Brain microvascular endothelial cell (primary cell): ENCODE measurements at regions not wholly inside any gene's neighbourhood (a gene's known extent, or its start where the extent isn't known, plus 50 kb on each side); places are given as distances from the start of the nearest gene placed in this dataset.
"Not testable (repeated sequence)": the region's sequence is repeated elsewhere in the genome, so short reads cannot be mapped to it uniquely, and the experiment has no call there.

Experiments
- DNase-seq: peaks from one replicate; pipeline ENCODE4 v3.0.0-alpha.2; 2020
- H3K27ac ChIP-seq: fragments of 250-450 bp; sonication (Bioruptor Pico); 2 replicates; pipeline ENCODE4 v1.5.1; 2020; ENCODE audit warnings: mild to moderate bottlenecking, moderate library complexity
- H3K27me3 ChIP-seq: fragments of 250-450 bp; sonication (Bioruptor Pico); replicated peaks from 2 replicates; pipeline ENCODE4 v1.5.1; 2020; ENCODE audit warnings: mild to moderate bottlenecking
- H3K36me3 ChIP-seq: fragments of 250-450 bp; sonication (Bioruptor Pico); replicated peaks from 2 replicates; pipeline ENCODE4 v1.5.1; 2020; ENCODE audit warnings: mild to moderate bottlenecking
- H3K4me3 ChIP-seq: 2 replicates; pipeline ENCODE4 v1.5.1; 2011; ENCODE audit warnings: low read depth, mild to moderate bottlenecking, control low read depth, low read length, moderate library complexity
- in situ Hi-C: cut with HindIII; loops from 2 replicates; pipeline ENCODE4 v1.10.0; 2017; ENCODE audit warnings: low sequenced_read_pairs, low pct_ligation_motif_present
- TF ChIP-seq, protein P1 (sequence below): IDR thresholded peaks from 2 replicates; pipeline ENCODE4 v1.5.1; 2011; ENCODE audit warnings: low read depth, mild to moderate bottlenecking, moderate library complexity, low read length, control low read depth, inconsistent platforms; ENCODE audit errors: missing control alignments

DNA sequence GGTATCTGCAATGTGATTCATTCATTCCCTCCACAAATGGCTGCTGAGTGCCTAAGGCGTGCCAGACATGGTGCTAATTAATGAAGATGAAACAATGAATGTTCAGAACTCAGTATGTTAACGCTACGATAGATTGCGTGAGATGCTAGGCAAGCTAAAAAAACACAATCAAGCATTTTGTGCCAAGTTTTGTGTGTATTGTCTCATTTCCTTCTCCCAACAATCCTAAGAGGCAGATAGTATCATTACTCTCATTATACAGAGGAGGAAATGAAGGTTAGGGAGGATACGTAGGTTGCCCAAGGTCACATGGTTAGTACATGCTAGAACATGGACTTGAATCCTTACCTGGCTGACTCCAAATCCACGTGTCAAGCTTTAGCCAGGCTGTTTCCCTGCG is 264.4 kb downstream of the EFCAB11 start:
- Histone ChIP-seq H3K27ac (no peak overlapping the region), H3K4me3 (no peak overlapping the region), H3K27me3 (no peaks in the 10 kb centered on the region), H3K36me3 (no peaks in the 10 kb centered on the region)
- DNase-seq: no peak
- in situ Hi-C loops: no loop called here
- TF ChIP-seq, protein P1, sequence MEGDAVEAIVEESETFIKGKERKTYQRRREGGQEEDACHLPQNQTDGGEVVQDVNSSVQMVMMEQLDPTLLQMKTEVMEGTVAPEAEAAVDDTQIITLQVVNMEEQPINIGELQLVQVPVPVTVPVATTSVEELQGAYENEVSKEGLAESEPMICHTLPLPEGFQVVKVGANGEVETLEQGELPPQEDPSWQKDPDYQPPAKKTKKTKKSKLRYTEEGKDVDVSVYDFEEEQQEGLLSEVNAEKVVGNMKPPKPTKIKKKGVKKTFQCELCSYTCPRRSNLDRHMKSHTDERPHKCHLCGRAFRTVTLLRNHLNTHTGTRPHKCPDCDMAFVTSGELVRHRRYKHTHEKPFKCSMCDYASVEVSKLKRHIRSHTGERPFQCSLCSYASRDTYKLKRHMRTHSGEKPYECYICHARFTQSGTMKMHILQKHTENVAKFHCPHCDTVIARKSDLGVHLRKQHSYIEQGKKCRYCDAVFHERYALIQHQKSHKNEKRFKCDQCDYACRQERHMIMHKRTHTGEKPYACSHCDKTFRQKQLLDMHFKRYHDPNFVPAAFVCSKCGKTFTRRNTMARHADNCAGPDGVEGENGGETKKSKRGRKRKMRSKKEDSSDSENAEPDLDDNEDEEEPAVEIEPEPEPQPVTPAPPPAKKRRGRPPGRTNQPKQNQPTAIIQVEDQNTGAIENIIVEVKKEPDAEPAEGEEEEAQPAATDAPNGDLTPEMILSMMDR: no peak

DNA sequence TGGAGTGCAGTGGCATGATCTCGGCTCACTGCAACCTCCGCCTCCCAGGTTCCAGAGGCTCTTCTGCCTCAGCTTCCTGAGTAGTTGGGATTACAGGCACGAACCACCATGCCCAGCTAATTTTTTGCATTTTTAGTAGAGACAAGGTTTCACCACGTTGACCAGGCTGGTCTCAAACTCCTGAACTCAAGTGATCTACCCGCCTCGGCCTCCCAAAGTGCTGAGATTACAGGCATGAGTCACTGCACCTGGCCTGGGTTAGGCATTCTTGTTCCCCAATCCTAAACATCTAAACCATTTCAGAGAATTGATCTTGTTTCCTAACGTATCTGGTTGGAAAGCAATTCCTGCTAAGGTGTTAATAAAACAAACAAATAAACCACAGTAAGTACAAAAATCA is 264.8 kb downstream of the EFCAB11 start:
- DNase-seq, in situ Hi-C loops, H3K36me3 ChIP-seq, H3K27ac ChIP-seq, H3K4me3 ChIP-seq, H3K27me3 ChIP-seq: not testable (repeated sequence)

DNA sequence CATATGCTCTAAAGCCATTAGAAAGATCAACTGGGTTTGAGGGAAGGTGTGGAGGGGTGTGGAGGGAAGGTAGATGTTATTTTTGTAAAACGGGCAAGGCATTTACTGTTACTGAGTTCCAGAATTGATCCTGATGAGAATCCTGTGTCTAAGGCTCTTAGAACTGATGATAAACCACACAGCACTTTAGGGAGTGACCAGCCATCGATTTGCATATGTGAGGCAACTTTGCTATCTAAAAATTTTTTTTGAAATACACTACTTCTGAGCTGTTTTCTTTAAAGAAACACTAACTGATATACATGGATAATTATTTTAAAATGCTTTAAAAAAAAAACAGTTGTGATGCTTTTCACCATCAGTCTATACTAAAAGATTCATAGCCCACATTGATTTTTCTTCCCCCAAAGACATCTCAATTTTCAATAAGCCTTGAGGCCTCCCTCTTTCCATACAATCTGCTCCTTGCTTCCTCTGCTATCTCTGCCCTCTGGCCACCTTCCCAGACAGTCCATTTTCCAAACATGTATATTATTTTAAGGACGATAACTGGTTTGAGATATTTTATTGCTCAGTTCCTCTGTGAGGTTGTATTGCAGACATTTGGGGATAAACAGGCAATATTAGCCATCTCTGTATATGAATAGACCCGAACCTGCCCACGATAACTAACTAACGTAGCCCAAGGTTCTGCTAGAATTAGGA is 265.9 kb downstream of the EFCAB11 start:
- no peaks in the 10 kb centered on the region for H3K27me3 ChIP-seq
- no peaks in the 10 kb centered on the region for H3K36me3 ChIP-seq
- no peak for DNase-seq
- TF ChIP-seq, protein P1: no peak
- in situ Hi-C loops: no loop called here
- H3K27ac ChIP-seq: no peak overlapping the region
- H3K4me3 ChIP-seq: no peak overlapping the region

DNA sequence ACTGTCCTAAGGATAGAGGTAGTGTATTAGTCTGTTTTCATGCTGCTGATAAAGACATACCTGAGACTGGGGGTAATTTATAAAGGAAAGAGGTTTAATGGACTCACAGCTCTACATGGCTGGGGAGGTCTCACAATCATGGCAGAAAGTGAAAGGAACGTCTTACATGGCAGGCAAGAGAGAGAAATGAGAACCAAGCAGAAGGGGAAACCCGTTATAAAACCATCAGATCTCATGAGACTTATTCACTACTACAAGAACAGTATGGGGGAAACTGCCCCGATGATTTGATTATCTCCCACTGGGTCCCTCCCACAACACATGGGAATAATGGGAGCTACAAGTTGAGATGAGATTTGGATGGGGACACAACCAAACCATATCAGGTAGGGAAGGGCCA is 267.4 kb downstream of the EFCAB11 start:
- H3K27me3 ChIP-seq, H3K36me3 ChIP-seq, DNase-seq, in situ Hi-C loops, H3K4me3 ChIP-seq, H3K27ac ChIP-seq: not testable (repeated sequence)

DNA sequence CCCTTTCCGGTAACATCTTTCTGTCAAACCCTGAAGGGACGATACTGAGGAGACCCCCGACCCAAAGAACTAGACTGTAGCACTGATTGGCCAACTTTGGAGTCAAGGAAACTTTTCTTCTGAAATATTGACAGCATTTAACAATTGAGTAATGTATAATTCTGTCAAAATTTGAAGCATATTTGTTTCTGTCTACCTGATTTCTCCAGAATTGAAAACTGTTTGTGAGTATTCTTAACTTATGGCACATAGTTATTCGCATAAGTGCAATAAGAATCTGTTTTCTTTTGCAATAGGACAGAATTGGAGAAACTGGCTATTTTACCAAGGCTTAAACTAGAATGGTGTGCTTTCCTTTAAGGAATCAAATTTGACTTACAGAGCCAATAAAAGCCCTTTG is 267.1 kb upstream of the FOXN3 start:
- TF ChIP-seq, protein P1: no peak
- DNase-seq: no peak
- no peak overlapping the region for H3K4me3 ChIP-seq
- H3K27ac ChIP-seq: no peak overlapping the region
- H3K27me3 ChIP-seq: no peaks in the 10 kb centered on the region
- no peaks in the 10 kb centered on the region for H3K36me3 ChIP-seq
- in situ Hi-C loops: no loop called here

DNA sequence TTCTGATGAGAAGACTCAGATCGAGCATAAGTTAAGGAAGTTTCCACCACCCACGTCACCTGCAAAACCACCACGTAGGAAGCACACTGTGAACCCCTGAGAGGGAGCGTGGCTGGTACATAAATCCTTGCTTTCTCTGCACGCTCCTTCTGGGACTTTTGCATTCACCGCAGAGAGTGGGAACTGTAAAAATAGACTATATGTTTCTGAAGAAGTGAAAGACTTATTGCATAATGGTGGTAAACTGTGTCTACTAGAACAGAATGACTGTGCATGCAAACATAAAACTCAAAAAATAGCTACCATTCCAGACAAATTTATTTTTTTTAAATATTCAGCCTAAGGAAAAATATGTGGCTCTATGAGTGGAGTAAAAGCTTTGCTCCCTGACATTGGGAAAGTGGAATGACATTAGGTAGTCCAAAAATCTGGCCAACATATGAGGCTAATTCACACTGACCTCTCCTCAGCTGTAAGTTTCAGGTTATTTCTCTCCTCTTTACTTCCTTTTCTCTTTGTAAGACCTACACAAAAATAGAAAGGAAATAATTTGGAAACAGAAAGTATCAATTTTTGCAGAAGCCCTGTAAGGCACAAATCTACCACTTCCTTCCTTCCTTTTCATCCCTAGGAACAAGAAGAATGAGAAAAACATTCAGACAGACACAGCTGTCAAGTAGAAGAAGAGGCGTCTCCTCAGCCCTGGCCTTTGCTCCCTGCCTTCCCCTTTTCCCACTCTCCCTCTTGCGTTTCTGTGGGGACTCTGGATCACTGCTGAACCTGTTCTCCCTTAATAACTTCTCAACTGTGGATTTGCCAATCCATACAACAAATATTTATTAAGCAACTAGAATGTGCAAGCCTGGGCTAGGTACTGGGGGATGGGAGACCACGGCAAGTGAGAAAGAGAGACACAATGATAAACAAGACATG is 264.3 kb upstream of the FOXN3 start:
- no peak for DNase-seq
- Histone ChIP-seq H3K4me3 (no peak overlapping the region), H3K27ac (no peak overlapping the region), H3K36me3 (no peaks in the 10 kb centered on the region), H3K27me3 (no peaks in the 10 kb centered on the region)
- TF ChIP-seq, protein P1: no peak
- in situ Hi-C loops: no loop called here
